ES-I3 (cell line): ENCODE measurements at regions not wholly inside any gene's neighbourhood (a gene's known extent, or its start where the extent isn't known, plus 50 kb on each side); places are given as distances from the start of the nearest gene placed in this dataset.
"Not testable (repeated sequence)": the region's sequence is repeated elsewhere in the genome, so short reads cannot be mapped to it uniquely, and the experiment has no call there.

Source experiments
- H3K36me3 ChIP-seq: 2 replicates; pipeline ENCODE4 v1.6.1; 2013; ENCODE audit warnings: mild to moderate bottlenecking, low read length, control low read depth, moderate library complexity; ENCODE audit not compliant: insufficient read depth
- H3K4me1 ChIP-seq: 2 replicates; pipeline ENCODE4 v1.6.1; 2013; ENCODE audit warnings: mild to moderate bottlenecking, control low read depth, low read length; ENCODE audit not compliant: insufficient read depth
- H3K9ac ChIP-seq: 2 replicates; pipeline ENCODE4 v1.6.1; 2013; ENCODE audit warnings: low read depth, mild to moderate bottlenecking, low read length, moderate library complexity
- H3K9me3 ChIP-seq: 2 replicates; pipeline ENCODE4 v1.6.1; 2013; ENCODE audit warnings: mild to moderate bottlenecking, low read length, moderate library complexity; ENCODE audit not compliant: control insufficient read depth, insufficient read depth

DNA sequence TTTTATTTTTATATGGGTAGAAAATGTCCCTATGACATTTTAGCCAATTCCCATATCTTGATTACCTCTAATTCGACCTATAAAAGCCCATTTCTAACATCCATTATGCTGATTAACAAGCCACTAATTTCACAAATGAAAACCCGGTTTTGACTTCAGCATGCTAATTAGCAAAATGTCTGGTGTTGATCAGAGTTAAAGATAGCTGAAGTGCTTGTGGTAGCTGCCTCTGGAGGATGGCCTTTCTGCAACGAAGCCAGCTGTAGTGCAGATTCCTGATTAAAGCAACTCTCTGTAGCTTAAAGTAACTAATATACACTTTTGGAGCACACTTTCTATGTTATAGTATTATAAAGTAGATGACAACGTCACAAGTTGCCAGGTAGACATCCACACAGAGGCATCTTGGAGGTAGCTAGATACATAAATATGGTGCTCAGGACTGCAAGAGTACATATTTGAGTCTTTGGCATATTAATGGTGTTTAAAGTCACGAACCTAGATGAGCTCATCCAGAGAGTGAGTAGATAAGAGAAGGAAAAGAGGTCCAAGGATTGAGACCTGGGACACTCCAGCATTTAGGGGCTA is 239.5 kb downstream of the BRINP2 start:
- Histone ChIP-seq H3K4me1 (no peaks in the 10 kb centered on the region; the same call in 1 of the 2 replicates), H3K9me3 (peaks cover 5% of the 10 kb centered on the region), H3K9ac (no peak overlapping the region), H3K36me3 (no peaks in the 10 kb centered on the region; the same call in 1 of the 2 replicates)

DNA sequence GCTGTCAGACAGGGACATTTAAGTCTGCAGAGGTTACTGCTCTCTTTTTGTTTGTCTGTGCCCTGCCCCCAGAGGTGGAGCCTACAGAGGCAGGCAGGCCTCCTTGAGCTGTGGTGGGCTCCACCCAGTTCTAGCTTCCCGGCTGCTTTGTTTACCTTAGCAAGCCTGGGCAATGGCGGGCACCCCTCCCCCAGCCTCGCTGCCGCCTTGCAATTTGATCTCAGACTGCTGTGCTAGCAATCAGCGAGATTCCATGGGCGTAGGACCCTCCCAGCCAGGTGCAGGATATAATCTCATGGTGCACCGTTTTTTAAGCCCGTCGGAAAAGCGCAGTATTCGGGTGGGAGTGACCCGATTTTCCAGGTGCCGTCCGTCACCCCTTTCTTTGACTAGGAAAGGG is 235.6 kb downstream of the BRINP2 start:
- H3K9me3 ChIP-seq, H3K36me3 ChIP-seq, H3K4me1 ChIP-seq, H3K9ac ChIP-seq: not testable (repeated sequence)

DNA sequence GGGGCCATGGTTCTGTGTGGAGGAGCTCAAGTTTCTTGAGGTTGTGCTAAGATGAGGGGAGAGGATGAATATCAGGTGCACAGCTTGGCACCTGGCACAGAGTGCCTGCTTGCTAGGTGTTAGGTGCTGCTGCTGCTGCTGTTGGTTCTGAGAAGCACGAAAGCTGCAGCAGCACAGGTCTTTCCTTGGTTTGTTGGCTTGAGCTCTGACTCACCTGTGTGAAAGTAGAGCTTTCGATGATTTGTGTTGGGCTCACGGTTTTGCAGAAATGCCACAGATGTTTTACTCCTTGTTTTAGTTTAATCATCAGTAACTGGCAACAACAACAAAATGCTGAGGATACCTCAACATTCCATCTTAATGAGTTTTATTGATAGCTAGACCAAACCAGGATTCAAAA is 221.6 kb downstream of the BRINP2 start:
- no peak overlapping the region for H3K9ac ChIP-seq
- no peaks in the 10 kb centered on the region for H3K4me1 ChIP-seq
- H3K36me3 ChIP-seq, result no peaks in the 10 kb centered on the region
- H3K9me3 ChIP-seq, result no peaks in the 10 kb centered on the region

DNA sequence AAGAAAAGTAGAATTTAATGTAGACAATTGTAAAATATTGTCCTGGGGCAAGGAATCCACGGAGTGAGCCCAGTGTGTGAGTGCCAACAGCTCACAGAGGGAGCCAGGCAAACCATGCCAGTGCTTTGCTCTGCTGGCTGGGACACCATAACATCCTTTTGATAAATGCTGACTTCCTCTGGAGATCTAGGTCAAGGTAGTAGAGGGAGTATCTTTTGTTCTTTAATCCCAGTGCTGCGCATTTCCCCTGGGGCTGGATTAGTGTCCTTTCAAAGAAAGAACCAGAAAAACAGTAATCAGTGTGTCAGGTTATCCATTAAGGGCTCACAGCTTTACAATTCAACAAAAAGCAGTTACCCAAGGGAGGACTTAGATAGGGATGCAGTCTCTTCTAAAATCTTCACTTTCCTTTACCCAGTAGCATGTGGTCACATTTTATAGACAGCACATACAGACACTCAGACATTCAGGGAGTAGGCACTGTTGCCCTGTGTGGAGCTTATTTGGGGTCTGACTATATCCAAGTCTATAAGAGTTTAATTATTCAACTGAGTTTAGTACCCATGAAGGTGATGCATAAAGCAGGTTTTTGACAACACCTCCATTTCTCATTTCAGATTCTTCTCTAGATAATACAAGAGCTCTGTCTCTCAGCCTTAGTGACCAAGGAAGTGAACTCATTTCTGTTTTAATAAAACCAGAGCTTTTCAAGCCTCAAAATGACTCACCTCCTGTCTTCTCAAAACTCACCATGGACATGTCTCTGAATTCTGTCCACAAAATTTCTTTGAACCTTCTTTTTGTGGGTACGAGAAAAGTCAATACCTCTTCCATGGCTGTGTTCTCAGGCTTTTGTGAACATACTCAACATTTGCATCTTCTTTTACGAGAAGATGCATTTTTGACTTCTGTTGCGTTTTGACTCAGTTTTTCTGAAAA is 215.3 kb downstream of the BRINP2 start:
- Histone ChIP-seq H3K9ac (no peak overlapping the region), H3K9me3 (no peaks in the 10 kb centered on the region), H3K4me1 (no peaks in the 10 kb centered on the region), H3K36me3 (no peaks in the 10 kb centered on the region)

DNA sequence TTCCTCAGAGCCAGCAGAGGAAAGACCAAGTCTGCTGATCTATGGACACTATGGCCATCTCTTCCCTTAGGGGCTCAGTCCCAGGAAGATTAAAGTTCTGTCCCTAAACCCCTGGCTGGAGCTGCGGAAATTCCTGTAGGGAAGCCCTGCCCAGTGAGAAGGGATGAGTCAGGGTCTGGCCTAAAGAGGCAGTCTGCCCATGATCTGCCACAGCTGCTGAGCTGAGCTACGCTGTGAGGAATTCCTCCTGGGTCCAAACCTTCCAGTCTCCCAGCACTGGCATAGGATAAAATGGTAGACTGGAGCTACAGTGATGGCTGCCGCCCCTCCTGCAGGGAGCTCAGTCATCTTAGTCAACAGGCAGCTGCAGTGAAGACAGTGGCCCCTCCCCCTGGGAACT is 213.7 kb downstream of the BRINP2 start:
- Histone ChIP-seq H3K9ac (no peak overlapping the region), H3K36me3 (no peaks in the 10 kb centered on the region), H3K4me1 (no peaks in the 10 kb centered on the region)

DNA sequence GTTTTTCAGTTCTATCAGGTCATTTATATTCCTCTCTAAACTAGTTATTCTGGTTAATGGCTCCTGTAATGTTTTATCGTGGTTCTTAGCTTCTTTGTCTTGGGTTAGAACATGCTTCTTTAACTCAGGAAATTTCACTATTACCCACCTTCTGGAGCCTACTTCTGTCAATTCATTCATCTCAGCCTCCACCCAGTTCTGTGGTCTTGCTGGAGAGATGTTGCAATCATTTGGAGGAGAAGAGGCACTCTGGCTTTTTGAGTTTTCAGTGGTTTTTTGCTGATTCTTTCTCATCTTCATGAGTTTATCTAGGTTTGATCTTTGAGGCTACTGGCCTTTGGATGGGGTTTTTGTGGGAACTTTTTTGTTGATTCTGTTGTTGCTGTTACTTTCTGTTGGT is 213.0 kb downstream of the BRINP2 start:
- no peak overlapping the region for H3K9ac ChIP-seq
- no peaks in the 10 kb centered on the region for H3K36me3 ChIP-seq
- H3K9me3 ChIP-seq, result no peaks in the 10 kb centered on the region
- no peaks in the 10 kb centered on the region for H3K4me1 ChIP-seq

More for the DNA sequence above, 213.7 kb downstream of the BRINP2 start:
- no peaks in the 10 kb centered on the region for H3K9me3 ChIP-seq

DNA sequence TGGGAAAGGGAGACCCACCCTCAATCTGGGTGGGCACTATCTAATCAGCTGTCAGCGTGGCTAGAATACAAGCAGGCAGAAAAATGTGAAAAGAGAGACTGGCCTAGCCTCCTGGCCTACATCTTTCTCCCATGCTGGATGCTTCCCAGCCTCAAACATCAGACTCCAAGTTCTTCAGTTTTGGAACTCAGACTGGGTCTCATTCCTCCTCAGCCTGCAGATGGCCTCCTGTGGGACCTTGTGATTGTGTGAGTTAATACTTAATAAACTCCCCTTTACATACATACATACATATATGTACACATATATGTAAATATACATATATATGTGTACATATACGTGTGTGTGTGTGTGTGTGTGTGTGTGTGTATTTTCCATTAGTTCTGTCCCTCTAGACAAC is 207.1 kb downstream of the BRINP2 start:
- Histone ChIP-seq H3K9me3 (no peaks in the 10 kb centered on the region), H3K36me3 (no peaks in the 10 kb centered on the region), H3K4me1 (no peaks in the 10 kb centered on the region), H3K9ac (no peak overlapping the region)

DNA sequence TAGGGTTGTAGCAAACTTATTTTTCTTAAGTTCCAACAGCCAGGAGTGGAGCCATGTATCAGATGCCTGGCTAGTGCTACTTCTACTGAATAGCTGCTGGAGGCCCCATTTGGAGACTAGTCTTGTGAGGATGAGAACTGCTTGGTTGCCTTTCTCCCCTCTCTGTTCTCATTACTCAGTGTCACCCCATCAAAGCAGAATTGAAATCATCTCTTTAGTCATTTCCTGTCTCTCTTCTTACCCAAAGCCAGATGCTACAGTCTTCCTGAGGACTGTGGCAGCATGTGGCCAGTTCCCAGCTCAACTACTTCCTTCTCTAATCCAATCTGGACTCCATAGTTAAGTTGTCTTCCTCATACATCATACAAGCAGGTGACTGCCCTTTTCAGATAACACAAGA is 197.5 kb downstream of the BRINP2 start:
- H3K9me3 ChIP-seq, result no peaks in the 10 kb centered on the region
- no peaks in the 10 kb centered on the region for H3K4me1 ChIP-seq
- H3K36me3 ChIP-seq, result no peaks in the 10 kb centered on the region
- H3K9ac ChIP-seq, result no peak overlapping the region

DNA sequence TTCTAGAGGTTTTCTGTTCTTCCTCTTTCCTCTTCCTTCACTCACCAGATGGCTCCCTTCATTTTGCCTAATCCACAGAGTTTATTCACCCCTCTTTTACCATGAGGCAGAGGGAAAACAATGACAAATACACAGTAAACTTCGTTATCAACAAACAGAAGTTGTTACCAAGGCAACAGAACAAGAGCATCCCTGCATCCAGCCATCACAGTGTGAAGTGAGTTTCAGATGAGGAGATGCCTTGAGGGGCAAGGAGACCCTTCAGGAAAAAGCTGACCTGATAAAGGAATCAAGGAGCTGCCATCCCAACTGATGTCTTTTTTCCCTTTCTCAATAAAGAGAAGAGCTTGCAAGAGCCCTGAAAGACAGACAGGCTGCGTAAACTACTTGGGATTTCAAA is 195.3 kb downstream of the BRINP2 start:
- H3K36me3 ChIP-seq, result no peaks in the 10 kb centered on the region

DNA sequence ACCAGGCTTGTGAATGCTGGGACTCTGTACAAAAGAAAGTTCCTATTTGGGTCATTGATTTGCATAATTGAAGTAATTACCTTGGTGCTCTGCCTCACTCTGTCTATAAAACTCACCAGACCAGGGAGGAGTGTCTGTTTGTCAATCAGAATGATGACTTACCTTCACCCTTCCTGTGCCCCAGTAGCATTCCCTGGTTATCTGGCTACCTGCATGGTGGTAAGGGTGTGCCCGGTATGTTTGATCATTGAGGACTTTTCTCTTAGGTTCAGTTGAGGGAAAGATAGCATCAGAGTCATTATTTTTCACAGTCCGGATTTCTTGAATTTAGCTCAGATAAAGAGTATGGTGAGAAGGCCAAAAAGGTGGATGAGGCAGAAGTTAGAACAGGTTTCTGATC is 190.0 kb downstream of the BRINP2 start:
- no peak overlapping the region for H3K9ac ChIP-seq
- H3K9me3 ChIP-seq, result no peaks in the 10 kb centered on the region
- no peaks in the 10 kb centered on the region for H3K36me3 ChIP-seq
- H3K4me1 ChIP-seq, result no peaks in the 10 kb centered on the region

More for the DNA sequence above, 195.3 kb downstream of the BRINP2 start:
- Histone ChIP-seq H3K9me3 (no peaks in the 10 kb centered on the region), H3K9ac (no peak overlapping the region), H3K4me1 (no peaks in the 10 kb centered on the region)

DNA sequence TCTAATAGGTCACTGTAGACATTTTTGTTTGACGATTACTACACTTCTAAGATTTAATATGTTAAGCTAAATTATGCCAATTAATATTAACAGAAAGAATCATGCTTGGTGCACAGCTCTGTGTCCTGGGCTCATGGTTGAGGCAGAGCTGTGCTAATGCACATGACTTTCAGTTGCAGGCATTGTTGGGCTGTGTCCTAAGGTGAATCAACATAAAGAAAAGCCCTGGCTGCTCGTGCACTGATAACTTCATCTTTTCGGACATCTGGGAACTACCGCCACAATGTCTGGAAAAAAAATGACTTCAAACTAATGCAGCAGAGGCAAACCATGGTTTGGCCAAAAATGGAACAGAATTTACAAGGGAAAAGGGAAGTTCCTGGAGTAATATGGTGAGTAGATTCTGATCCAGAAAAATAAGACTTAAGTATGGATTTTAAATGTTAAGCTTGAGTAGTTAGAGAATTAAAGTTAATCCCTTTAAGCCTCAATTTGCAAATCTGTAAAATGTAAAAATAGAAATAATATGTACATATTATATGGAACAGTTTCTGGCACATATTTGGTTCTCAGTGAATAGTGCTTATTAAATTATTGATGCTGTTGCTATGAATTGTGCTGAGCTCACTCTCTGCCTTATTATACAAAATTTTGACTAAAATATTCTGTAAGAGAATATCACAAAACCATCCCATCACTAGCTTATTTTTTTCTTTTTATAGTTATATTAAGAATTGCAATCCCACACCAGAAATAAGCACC is 186.1 kb downstream of the BRINP2 start:
- Histone ChIP-seq H3K36me3 (no peaks in the 10 kb centered on the region), H3K4me1 (peaks cover 11% of the 10 kb centered on the region; the same call in 1 of the 2 replicates), H3K9me3 (no peaks in the 10 kb centered on the region), H3K9ac (no peak overlapping the region)

DNA sequence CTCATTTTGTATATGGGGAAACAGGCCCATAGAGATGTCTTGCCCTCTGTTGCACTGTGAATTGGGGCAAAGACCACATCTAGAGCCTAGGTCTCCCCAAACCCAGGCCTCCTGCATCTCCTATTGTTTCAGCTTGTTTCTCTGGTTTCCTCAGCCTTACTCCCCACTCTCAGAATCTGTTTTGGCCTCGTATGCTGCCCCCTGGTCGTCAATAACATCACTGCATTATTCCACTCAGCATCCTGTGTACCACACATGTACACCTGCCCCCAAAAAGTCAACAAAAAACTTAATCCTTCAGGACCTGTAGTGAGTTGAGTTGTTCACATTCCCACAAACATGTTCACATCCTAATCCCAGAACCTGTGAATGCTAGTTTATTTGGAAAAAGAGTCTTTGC is 184.8 kb downstream of the BRINP2 start:
- Histone ChIP-seq H3K4me1 (peaks cover 16% of the 10 kb centered on the region), H3K9me3 (no peaks in the 10 kb centered on the region), H3K9ac (no peak overlapping the region), H3K36me3 (no peaks in the 10 kb centered on the region)

DNA sequence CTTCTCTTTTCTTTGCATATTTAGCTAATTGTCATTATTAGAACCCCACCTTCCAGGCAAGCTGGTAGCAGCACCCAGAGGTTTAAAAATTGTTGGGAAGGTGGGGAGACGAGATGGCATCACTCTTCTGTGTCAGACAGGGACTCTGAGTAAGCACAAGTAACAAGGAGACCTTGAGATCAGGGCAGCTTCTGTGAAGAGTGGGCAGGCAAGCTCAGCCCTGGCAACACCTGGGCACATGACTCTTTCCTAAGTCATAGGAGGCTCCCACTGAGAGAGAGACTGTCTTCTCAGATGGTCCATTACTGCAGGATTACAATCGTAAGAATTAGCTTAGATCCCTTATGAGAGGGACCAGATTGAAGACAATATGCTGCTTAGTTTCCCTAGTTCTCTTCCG is 183.5 kb downstream of the BRINP2 start:
- H3K36me3 ChIP-seq, result no peaks in the 10 kb centered on the region
- H3K4me1 ChIP-seq, result peaks cover 16% of the 10 kb centered on the region
- H3K9ac ChIP-seq, result no peak overlapping the region
- no peaks in the 10 kb centered on the region for H3K9me3 ChIP-seq

DNA sequence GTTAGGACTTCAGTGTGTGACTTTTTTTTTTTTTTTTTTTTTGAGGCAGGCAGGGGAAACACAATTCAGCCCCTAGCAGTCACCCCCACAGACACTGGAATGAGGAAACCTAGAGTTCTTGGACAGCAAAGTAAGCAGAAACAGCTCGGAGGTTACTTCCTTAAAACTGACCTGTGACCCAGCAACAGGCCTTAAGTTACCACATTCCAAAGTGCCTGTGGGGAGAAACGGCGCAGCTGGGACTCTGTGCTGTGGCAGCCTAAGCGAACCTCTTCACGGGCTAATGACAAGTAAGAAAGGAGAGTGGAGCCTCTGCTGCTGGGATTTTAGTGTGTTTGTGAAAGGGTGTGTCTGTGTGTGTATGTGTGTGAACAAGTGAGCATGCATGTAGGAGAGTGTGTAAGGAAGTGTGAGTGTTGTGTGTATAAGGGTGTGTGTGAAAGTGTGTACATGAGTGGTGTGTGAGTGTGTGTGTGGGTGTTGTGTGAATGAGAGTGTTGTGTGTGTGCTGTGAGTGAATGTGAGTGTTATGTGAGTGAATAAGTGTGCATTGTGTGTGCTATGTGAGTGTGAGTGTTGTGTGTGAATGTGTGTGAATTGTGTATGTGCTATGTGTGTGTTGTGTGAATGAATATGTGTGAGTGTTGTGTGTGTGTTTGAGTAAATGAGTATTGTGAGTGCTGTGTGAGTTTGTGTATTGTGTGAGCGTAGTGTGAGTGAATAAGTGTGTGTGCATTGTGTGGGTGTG is 180.8 kb downstream of the BRINP2 start:
- no peaks in the 10 kb centered on the region for H3K9me3 ChIP-seq
- no peaks in the 10 kb centered on the region for H3K36me3 ChIP-seq
- H3K9ac ChIP-seq, result no peak overlapping the region
- H3K4me1 ChIP-seq, result peaks cover 16% of the 10 kb centered on the region
